Neuronal stem cell (in vitro differentiated cells): ENCODE measurements at regions not wholly inside any gene's neighbourhood (a gene's known extent, or its start where the extent isn't known, plus 50 kb on each side); places are given as distances from the start of the nearest gene placed in this dataset.

Source experiments
- DNase-seq: peaks from one replicate; pipeline ENCODE4 v3.0.0-alpha.2; 2013; ENCODE audit warnings: low spot score
- H2AFZ ChIP-seq: one replicate; pipeline ENCODE4 v1.6.1; 2013; ENCODE audit warnings: mild to moderate bottlenecking, low read length, inconsistent platforms
- H2AK5ac ChIP-seq: 2 replicates; pipeline ENCODE4 v1.6.1; 2013; ENCODE audit warnings: low read depth, mild to moderate bottlenecking, inconsistent platforms, low read length, moderate library complexity, mixed read lengths
- H2BK120ac ChIP-seq: 2 replicates; pipeline ENCODE4 v1.6.1; 2013; ENCODE audit warnings: low read depth, mild to moderate bottlenecking, inconsistent platforms, low read length, moderate library complexity, mixed read lengths
- H2BK12ac ChIP-seq: one replicate; pipeline ENCODE4 v1.6.1; 2013; ENCODE audit warnings: low read length, inconsistent platforms
- H2BK15ac ChIP-seq: 2 replicates; pipeline ENCODE4 v1.6.1; 2013; ENCODE audit warnings: mild to moderate bottlenecking, low read length, inconsistent platforms, mixed read lengths
- H2BK5ac ChIP-seq: one replicate; pipeline ENCODE4 v1.6.1; 2013; ENCODE audit warnings: inconsistent platforms, mild to moderate bottlenecking, low read length, moderate library complexity
- H3K14ac ChIP-seq: one replicate; pipeline ENCODE4 v1.6.1; 2013; ENCODE audit warnings: low read length, inconsistent platforms
- H3K18ac ChIP-seq: 2 replicates; pipeline ENCODE4 v1.6.1; 2013; ENCODE audit warnings: low read length, inconsistent platforms
- H3K23ac ChIP-seq: 2 replicates; pipeline ENCODE4 v1.6.1; 2013; ENCODE audit warnings: low read depth, mild to moderate bottlenecking, mixed read lengths, low read length, inconsistent platforms; ENCODE audit not compliant: poor library complexity
- H3K27ac ChIP-seq: replicated peaks from 3 replicates; pipeline ENCODE4 v1.5.1; 2013; ENCODE audit warnings: low read length, inconsistent platforms
- H3K27me3 ChIP-seq, 3 experiments: 2 replicates each; pipeline ENCODE4 v1.6.1; 2013; ENCODE audit warnings: low read length in 3 of 3, mild to moderate bottlenecking in 2 of 3, inconsistent platforms in 1 of 3, low read depth in 1 of 3, mixed read lengths in 1 of 3, moderate library complexity in 1 of 3; ENCODE audit not compliant: control insufficient read depth in 3 of 3, insufficient read depth in 3 of 3
- H3K36me3 ChIP-seq, 2 donors: replicated peaks in 1 of 2; 2 replicates each; pipeline ENCODE4 v1.6.1; 2013; ENCODE audit warnings: low read length in 2 of 2; ENCODE audit not compliant: control insufficient read depth in 2 of 2, insufficient read depth in 2 of 2
- H3K4ac ChIP-seq: 2 replicates; pipeline ENCODE4 v1.6.1; 2013; ENCODE audit warnings: inconsistent platforms, mild to moderate bottlenecking, low read length, moderate library complexity
- H3K4me1 ChIP-seq, 2 donors: 1 replicate in 1 of 2; 2 replicates in 1 of 2; pipeline ENCODE4 v1.6.1; 2013; ENCODE audit warnings: low read length in 2 of 2, low read depth in 1 of 2; ENCODE audit not compliant: control insufficient read depth in 2 of 2, insufficient read depth in 1 of 2
- H3K4me2 ChIP-seq: one replicate; pipeline ENCODE4 v1.6.1; 2013; ENCODE audit warnings: mild to moderate bottlenecking, low read length, inconsistent platforms; ENCODE audit not compliant: insufficient read depth, poor library complexity, severe bottlenecking
- H3K4me3 ChIP-seq, 2 donors: 2 replicates each; pipeline ENCODE4 v1.5.1; 2013; ENCODE audit warnings: low read length in 2 of 2, mild to moderate bottlenecking in 2 of 2, inconsistent platforms in 1 of 2, moderate library complexity in 1 of 2
- H3K79me1 ChIP-seq: one replicate; pipeline ENCODE4 v1.6.1; 2013; ENCODE audit warnings: low read depth, mild to moderate bottlenecking, inconsistent platforms, low read length, moderate library complexity
- H3K9ac ChIP-seq: one replicate; pipeline ENCODE4 v1.6.1; 2013; ENCODE audit warnings: mild to moderate bottlenecking, low read depth, low read length, inconsistent platforms; ENCODE audit not compliant: poor library complexity
- H3K9me3 ChIP-seq, 2 donors: replicated peaks in 1 of 2; 2 replicates each; pipeline versions ENCODE3 to v1.6.1; 2013; ENCODE audit warnings: low read length in 2 of 2, mild to moderate bottlenecking in 2 of 2, inconsistent platforms in 1 of 2, low read depth in 1 of 2, mixed read lengths in 1 of 2, moderate library complexity in 1 of 2; ENCODE audit not compliant: control insufficient read depth in 2 of 2, insufficient read depth in 1 of 2
- H4K8ac ChIP-seq: one replicate; pipeline ENCODE4 v1.6.1; 2013; ENCODE audit warnings: low read depth, mild to moderate bottlenecking, inconsistent platforms, low read length, moderate library complexity
- H4K91ac ChIP-seq: one replicate; pipeline ENCODE4 v1.6.1; 2013; ENCODE audit warnings: low read length, low read depth, mild to moderate bottlenecking, inconsistent platforms; ENCODE audit not compliant: poor library complexity
- WGBS, 2 donors: extraction: QIAGEN DNeasy Blood & Tissue Kit; methylation state at CpG; one replicate each; pipeline ENCODE4 v1.1.7; 2013; ENCODE audit warnings: missing lambda C conversion rate in 2 of 2, mixed read lengths in 1 of 2; ENCODE audit not compliant: insufficient read length in 2 of 2, insufficient replicate concordance in 1 of 2; ENCODE audit errors: extremely low coverage in 2 of 2; 5-methylcytosine and 5-hydroxymethylcytosine counted together

DNA sequence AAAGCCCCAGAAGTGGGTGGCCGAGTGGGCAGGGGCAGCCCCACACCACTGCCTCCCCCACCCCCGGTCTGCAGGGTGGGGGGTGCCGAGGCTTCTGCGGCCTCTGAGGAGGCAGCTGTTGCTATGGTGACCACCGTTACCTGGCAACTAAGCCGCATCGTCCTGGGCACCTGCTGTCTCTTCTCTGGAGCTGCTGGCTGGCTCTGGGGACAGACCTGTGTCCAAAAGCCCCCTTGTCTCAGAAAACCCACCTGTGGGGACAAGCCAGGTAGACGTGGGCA lies 79.9 kb upstream of the PRR5 start:
- Histone ChIP-seq H3K27ac (no peak overlapping the region), H3K4me1 (peaks cover 22 to 32% of the 10 kb centered on the region in 2 donors), H3K27me3 (peaks cover 0 to 4% (median 3%) of the 10 kb centered on the region in 3 experiments), H2BK120ac (no peak overlapping the region), H2BK12ac (no peak overlapping the region), H2AK5ac (peak overlapping the region; percentile 86), H3K4ac (no peak overlapping the region), H3K9me3 (peaks cover 0 to 11% of the 10 kb centered on the region in 2 donors), H3K23ac (no peak overlapping the region), H3K4me3 (no peak overlapping the region), H3K36me3 (peaks cover 0 to 7% of the 10 kb centered on the region in 2 donors), H3K18ac (no peak overlapping the region), H4K91ac (no peak overlapping the region), H3K4me2 (peak overlapping the region; percentile 18), H2AFZ (no peak overlapping the region), H3K14ac (no peak overlapping the region), H3K79me1 (peaks cover 9% of the 10 kb centered on the region), H3K9ac (no peak overlapping the region), H2BK5ac (no peak overlapping the region), H4K8ac (no peak overlapping the region), H2BK15ac (no peak overlapping the region)
- WGBS, 2 donors, result no CpG with 5 or more reads among the region's 8 CpGs
- DNase-seq, result peak; percentile 71

DNA sequence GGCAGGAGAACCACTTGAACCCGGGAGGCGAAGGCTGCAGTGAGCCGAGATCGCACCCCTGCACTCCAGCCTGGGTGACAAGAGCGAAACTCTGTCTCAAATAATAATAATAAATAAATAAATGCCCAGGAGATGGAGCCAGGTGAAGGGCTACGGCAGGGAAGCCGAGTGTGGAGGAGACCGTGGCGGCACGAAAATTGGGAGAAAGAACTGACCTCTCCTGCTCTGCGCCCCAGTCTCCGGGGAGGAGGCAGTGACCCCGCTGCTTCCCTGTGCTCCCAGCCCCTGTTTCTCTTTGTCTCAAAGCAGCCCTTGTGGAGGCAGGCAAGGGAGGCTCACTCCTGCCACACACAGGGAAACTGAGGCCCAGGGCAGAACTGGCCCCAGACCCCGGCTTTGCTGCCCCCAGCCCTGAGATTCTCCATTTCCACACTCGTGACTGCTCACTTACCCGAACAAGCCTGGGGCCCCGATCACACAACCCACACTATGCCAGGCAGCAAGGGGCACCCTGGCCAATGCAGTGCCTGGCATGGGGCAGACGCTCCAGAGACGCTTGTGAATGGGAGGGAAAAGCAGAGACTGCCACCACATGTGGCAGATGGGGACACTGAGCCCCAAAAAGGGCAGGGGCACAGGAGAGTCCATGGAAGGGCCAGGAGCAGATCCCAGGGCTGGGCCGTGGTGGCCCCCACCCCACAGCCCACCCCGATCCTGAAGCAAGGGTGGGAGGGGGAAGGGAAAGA lies 80.4 kb upstream of the PRR5 start:
- H3K4ac ChIP-seq, result peak overlapping the region; percentile 93
- H3K9ac ChIP-seq, result no peak overlapping the region
- peaks cover 22 to 32% of the 10 kb centered on the region in 2 donors for H3K4me1 ChIP-seq
- H4K91ac ChIP-seq, result no peak overlapping the region
- H4K8ac ChIP-seq, result no peak overlapping the region
- H2AFZ ChIP-seq, result no peak overlapping the region
- WGBS, 2 donors, result no CpG with 5 or more reads among the region's 21 CpGs
- peaks cover 9% of the 10 kb centered on the region for H3K79me1 ChIP-seq
- no peak overlapping the region for H3K14ac ChIP-seq
- no peak overlapping the region for H3K4me3 ChIP-seq
- peaks cover 0 to 8% of the 10 kb centered on the region in 2 donors for H3K36me3 ChIP-seq
- no peak overlapping the region for H2BK5ac ChIP-seq
- peak overlapping the region; percentile 95 for H2BK120ac ChIP-seq
- no peak overlapping the region for H3K4me2 ChIP-seq
- peaks cover 0 to 13% of the 10 kb centered on the region in 2 donors for H3K9me3 ChIP-seq
- peak overlapping the region; percentile 44 for H3K23ac ChIP-seq
- peaks cover 0 to 4% (median 3%) of the 10 kb centered on the region in 3 experiments for H3K27me3 ChIP-seq
- H2BK12ac ChIP-seq, result peak overlapping the region; percentile 63
- DNase-seq, result no peak
- H3K18ac ChIP-seq, result peak overlapping the region; percentile 91
- no peak overlapping the region for H3K27ac ChIP-seq
- peak overlapping the region; percentile 86 for H2AK5ac ChIP-seq
- peak overlapping the region; percentile 100 for H2BK15ac ChIP-seq

- Histone ChIP-seq H3K23ac (peak overlapping the region; percentile 73), H3K18ac (peak overlapping the region; percentile 84), H3K9me3 (peaks cover 0 to 13% of the 10 kb centered on the region in 2 donors), H4K91ac (no peak overlapping the region), H2BK120ac (no peak overlapping the region), H3K27ac (no peak overlapping the region), H3K4me2 (no peak overlapping the region), H2BK15ac (peak overlapping the region; percentile 83), H2BK5ac (peak overlapping the region; percentile 60), H3K27me3 (peaks cover 0 to 4% (median 3%) of the 10 kb centered on the region in 3 experiments), H2AK5ac (peak overlapping the region; percentile 99), H3K4me3 (no peak overlapping the region), H3K36me3 (peaks cover 0 to 8% of the 10 kb centered on the region in 2 donors), H3K79me1 (peaks cover 9% of the 10 kb centered on the region), H2BK12ac (peak overlapping the region; percentile 33), H3K14ac (no peak overlapping the region), H4K8ac (no peak overlapping the region), H3K9ac (no peak overlapping the region), H2AFZ (peak overlapping the region; percentile 81), H3K4me1 (peaks cover 22 to 30% of the 10 kb centered on the region in 2 donors), H3K4ac (no peak overlapping the region)
- WGBS, 2 donors, result no CpG with 5 or more reads among the region's 13 CpGs
- no peak for DNase-seq
Measured at GRCh38 chr22:44620841-44621257, 81.2 kb upstream of the PRR5 start.

DNA sequence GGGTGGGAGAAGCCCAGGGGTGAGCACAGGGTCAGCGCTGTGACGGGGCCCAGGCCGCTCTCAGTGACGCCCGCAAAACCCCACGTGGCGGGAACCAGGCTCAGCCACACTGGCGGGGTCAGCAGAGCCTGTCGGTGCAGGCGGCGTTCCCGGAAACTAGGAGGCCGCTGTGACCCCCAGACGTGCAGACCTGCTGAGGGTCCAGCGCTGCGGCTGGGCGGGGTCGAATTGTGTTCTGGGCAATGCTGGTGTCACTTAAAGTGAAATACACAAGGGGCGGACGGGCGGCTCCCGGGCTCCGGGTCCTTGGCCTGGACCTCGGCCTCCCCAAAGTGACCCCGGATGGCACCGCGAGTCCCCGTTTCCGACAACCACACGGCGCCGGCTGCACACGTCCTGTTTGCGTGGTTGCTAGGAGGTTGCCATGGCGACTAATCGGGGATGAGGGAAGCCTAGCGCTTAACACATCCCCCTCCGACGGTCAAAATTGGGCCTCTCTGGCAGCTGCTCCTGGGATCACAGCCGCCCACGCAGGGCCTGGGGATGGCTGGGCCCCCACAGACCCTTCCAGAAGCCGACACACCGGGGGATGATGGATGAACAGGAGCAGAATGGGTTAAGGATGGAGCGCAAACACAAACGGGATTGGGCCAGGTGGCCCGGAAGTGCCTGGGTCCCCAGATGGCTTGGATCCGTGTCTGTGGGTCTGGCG lies 81.7 kb upstream of the PRR5 start:
- Histone ChIP-seq H3K4ac (peak overlapping the region; percentile 100), H3K4me2 (peak overlapping the region; percentile 32), H3K79me1 (peaks cover 9% of the 10 kb centered on the region)

More for the DNA sequence above, 81.7 kb upstream of the PRR5 start:
- H3K9me3 ChIP-seq, result peaks cover 0 to 13% of the 10 kb centered on the region in 2 donors
- H4K91ac ChIP-seq, result peak overlapping the region; percentile 99
- H2BK15ac ChIP-seq, result peak overlapping the region; percentile 100
- DNase-seq, result peak; percentile 89
- peak overlapping the region; percentile 12 for H3K9ac ChIP-seq
- peak overlapping the region; percentile 99 for H3K18ac ChIP-seq
- peak overlapping the region; percentile 60 for H2BK5ac ChIP-seq
- peak overlapping the region; percentile 39 for H3K27ac ChIP-seq
- peaks cover 22 to 30% of the 10 kb centered on the region in 2 donors for H3K4me1 ChIP-seq
- H2BK120ac ChIP-seq, result peak overlapping the region; percentile 99
- H3K36me3 ChIP-seq, result peaks cover 0 to 8% of the 10 kb centered on the region in 2 donors
- H3K14ac ChIP-seq, result peak overlapping the region; percentile 94
- peak overlapping the region; percentile 99 for H2AK5ac ChIP-seq
- peak overlapping the region; percentile 78 for H3K23ac ChIP-seq
- peak overlapping the region; percentile 81 for H2AFZ ChIP-seq
- no CpG with 5 or more reads among the region's 48 CpGs for WGBS, 2 donors
- peak overlapping the region; percentile 100 for H2BK12ac ChIP-seq
- peak overlapping the region; percentile 99 for H4K8ac ChIP-seq
- H3K4me3 ChIP-seq, result peak overlapping the region in 1 of 2 donors; percentile 68
- peaks cover 0 to 3% (median 0%) of the 10 kb centered on the region in 3 experiments for H3K27me3 ChIP-seq
